Activated CD8-positive, alpha-beta T cell treated with anti-CD3 and anti-CD28 coated beads for 36 hours (primary cell): ENCODE measurements at regions not wholly inside any gene's neighbourhood (a gene's known extent, or its start where the extent isn't known, plus 50 kb on each side); places are given as distances from the start of the nearest gene placed in this dataset.
A peak's percentile ranks its signal among the peaks of the same experiment; 100 is the strongest.

Source experiments
- ATAC-seq: fragments of 200-7000 bp; cut with Tn5 transposase; one replicate; pipeline ENCODE4 v1.10.0; 2021; ENCODE audit warnings: mild to moderate bottlenecking, moderate library complexity
- CTCF ChIA-PET: fragments of 350-600 bp; sonication (Branson Sonifier 250); formaldehyde crosslinking; loops from one replicate; lab custom pipeline; 2021; ENCODE audit warnings: antibody characterized with exemption; lab: Charles Lee
- POLR2A ChIA-PET: fragments of 350-600 bp; sonication (Branson Sonifier 250); formaldehyde crosslinking; loops from one replicate; lab custom pipeline; 2021; ENCODE audit warnings: antibody characterized with exemption; lab: Charles Lee
- DNase-seq: peaks from one replicate; pipeline ENCODE4 v3.0.0-alpha.2; 2020
- H3K27ac Mint-ChIP-seq: one replicate; pipeline ENCODE4 v1.8.0; 2021; ENCODE audit warnings: mild to moderate bottlenecking, mixed read lengths
- H3K27me3 Mint-ChIP-seq: one replicate; pipeline ENCODE4 v1.8.0; 2021; ENCODE audit warnings: mixed read lengths
- H3K36me3 Mint-ChIP-seq: one replicate; pipeline ENCODE4 v1.8.0; 2021; ENCODE audit warnings: low read depth, mixed read lengths
- H3K4me1 Mint-ChIP-seq: one replicate; pipeline ENCODE4 v1.8.0; 2021; ENCODE audit warnings: low read depth, mixed read lengths
- H3K4me3 Mint-ChIP-seq: one replicate; pipeline ENCODE4 v1.8.0; 2021; ENCODE audit warnings: mild to moderate bottlenecking, moderate library complexity, mixed read lengths
- H3K9me3 Mint-ChIP-seq: one replicate; pipeline ENCODE4 v1.8.0; 2021; ENCODE audit warnings: mixed read lengths
- intact Hi-C: fragments of 100-400 bp; cut with micrococcal nuclease; formaldehyde crosslinking; loops from one replicate; pipeline ENCODE4 v1.10.0; 2022
- TF ChIP-seq, protein P1 (sequence below): fragments of 200-600 bp; IDR thresholded peaks from one replicate; pipeline ENCODE4 v1.8.0; 2022; ENCODE audit warnings: antibody characterized with exemption, mild to moderate bottlenecking

DNA sequence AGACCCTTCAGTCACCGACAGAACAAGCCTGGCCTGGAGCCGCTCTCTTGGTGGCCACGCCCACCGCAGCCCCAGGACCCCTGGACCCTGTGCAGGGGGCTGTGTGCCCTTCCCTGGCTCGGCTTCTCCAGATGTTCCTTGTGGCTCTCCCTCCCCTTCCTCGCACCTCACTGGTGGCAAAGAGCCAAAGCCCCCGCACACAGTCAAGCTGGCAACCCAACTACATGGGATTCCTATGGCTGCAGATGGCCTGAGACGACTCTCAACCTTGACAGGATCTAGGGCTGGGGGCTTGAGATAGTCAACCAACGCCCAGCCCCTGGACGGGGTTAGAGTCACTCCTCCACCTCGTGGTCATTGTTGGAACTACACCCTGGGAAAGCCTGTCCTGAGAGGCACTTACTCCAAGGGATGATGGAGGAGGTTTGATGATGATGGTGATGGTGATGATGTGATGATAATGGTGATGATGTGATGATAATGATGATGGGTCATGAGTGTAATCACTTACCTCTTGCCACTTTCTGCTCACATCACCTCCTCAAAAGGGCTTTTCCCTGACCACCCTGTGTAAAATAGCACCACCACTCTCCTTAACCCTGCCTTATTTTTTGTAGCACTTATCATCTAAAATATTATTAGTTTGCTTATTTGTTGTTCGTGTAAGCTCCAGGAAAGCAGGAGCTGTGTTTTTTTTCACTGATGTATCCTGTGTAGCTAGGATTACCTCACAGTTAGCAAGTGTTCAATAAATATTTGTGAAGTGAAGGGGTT lies 278.4 kb downstream of the LRFN2 start:
- Mint-ChIP-seq H3K36me3 (no peaks in the 10 kb centered on the region), H3K27me3 (peaks cover 30% of the 10 kb centered on the region), H3K4me3 (no peak overlapping the region), H3K9me3 (peaks cover 1% of the 10 kb centered on the region), H3K4me1 (no peaks in the 10 kb centered on the region), H3K27ac (no peak overlapping the region)
- DNase-seq (peak; percentile 70), ATAC-seq (peak; percentile 62)
- ChIA-PET POLR2A (no interaction called here), CTCF (interaction anchor here (0.7 to 1.3 kb wide), 4 partner anchors 20 to 442 kb away, joined by 3 to 7 read pairs (median 4); no protein-coding TSS in a partner anchor)
- intact Hi-C loops, result loop anchor here (10.0 kb wide), 1 partner anchor 444 kb away; no protein-coding TSS in a partner anchor
- TF ChIP-seq, protein P1, sequence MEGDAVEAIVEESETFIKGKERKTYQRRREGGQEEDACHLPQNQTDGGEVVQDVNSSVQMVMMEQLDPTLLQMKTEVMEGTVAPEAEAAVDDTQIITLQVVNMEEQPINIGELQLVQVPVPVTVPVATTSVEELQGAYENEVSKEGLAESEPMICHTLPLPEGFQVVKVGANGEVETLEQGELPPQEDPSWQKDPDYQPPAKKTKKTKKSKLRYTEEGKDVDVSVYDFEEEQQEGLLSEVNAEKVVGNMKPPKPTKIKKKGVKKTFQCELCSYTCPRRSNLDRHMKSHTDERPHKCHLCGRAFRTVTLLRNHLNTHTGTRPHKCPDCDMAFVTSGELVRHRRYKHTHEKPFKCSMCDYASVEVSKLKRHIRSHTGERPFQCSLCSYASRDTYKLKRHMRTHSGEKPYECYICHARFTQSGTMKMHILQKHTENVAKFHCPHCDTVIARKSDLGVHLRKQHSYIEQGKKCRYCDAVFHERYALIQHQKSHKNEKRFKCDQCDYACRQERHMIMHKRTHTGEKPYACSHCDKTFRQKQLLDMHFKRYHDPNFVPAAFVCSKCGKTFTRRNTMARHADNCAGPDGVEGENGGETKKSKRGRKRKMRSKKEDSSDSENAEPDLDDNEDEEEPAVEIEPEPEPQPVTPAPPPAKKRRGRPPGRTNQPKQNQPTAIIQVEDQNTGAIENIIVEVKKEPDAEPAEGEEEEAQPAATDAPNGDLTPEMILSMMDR, result peak; percentile 95

DNA sequence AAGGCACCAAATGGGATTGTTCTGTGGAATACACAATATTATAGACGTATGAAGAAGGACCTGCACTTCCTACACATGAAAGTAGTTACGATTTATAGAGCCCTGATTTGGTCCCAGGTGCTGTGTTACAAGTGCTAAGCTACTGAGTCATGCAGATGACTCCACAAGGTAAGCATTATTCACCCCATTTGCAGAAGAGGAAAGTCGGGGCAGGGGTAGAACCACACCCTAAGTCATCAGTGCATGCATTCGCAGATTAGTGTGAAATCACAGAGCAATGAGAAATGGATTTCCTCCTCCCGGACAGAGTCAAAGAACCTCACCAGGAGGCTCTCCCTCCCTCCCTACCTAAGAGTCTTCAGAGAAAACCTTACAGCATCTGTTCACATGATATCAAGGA lies 279.5 kb downstream of the LRFN2 start:
- CTCF ChIA-PET, result no interaction called here
- Mint-ChIP-seq H3K4me3 (no peak overlapping the region), H3K4me1 (no peaks in the 10 kb centered on the region), H3K9me3 (peaks cover 1% of the 10 kb centered on the region), H3K36me3 (no peaks in the 10 kb centered on the region), H3K27me3 (peaks cover 29% of the 10 kb centered on the region), H3K27ac (no peak overlapping the region)
- TF ChIP-seq, protein P1, result no peak
- no peak for DNase-seq
- intact Hi-C loops, result loop anchor here (10.0 kb wide), 1 partner anchor 443 kb away; no protein-coding TSS in a partner anchor
- POLR2A ChIA-PET, result no interaction called here
- ATAC-seq, result no peak

DNA sequence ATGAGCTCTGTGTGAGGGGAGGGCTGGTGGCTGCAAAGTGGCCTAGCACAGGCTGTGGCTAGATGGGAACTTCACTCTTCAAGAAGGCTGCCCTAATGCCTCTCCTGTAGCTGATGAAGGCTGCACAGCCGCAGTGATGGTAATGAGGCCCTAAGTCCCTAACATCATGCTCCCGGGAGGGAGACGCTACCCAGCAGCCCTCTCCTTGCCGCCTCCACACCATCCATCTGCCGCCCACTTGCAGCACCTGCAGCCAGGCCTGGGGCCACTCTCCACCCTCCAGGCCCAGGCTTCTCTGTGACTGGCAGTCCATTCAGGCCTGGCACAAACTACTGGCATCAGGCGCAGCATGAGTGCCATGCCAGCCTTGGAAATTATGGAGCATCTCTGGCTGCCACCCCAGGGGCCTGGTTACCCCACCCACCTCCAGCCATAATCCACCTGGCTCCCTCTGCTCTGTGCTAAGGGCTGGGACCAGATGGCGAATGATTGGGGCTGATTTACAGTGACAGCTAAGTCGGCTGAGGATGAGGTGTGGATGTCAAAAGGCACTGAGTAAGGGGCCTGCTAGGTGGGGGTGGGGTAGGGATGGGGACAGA lies 284.2 kb downstream of the LRFN2 start:
- Mint-ChIP-seq H3K9me3 (peaks cover 4% of the 10 kb centered on the region), H3K4me3 (no peak overlapping the region), H3K4me1 (no peaks in the 10 kb centered on the region), H3K27me3 (peaks cover 20% of the 10 kb centered on the region), H3K27ac (no peak overlapping the region), H3K36me3 (no peaks in the 10 kb centered on the region)
- ATAC-seq (no peak), DNase-seq (no peak)
- ChIA-PET CTCF (no interaction called here), POLR2A (no interaction called here)
- intact Hi-C loops, result loop anchor here (10.0 kb wide), 1 partner anchor 438 kb away; no protein-coding TSS in a partner anchor
- TF ChIP-seq, protein P1, result no peak

DNA sequence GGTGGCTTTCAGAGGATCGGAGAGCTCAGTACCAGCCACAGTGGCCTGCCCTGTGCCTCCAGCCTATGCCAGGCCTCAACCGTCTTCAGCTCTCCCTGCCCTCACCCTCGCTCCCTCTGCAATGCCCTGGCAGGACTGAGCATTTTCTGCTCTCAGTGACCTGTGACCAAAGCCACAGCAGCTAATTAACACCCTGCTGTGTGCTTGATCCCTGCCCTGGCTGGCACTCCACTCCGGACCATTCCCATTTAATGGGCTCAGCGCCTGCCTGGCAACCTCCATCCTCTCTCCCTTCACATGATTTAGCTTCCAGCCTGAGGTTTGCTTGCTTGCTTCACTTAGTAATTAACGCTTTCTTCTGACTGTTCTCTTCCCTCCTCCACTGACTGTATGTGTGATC lies 287.5 kb downstream of the LRFN2 start:
- H3K27ac Mint-ChIP-seq, result no peak overlapping the region
- intact Hi-C loops, result loop anchor here (10.0 kb wide), 1 partner anchor 435 kb away; no protein-coding TSS in a partner anchor
- POLR2A ChIA-PET, result no interaction called here
- no peak overlapping the region for H3K4me3 Mint-ChIP-seq
- peaks cover 7% of the 10 kb centered on the region for H3K9me3 Mint-ChIP-seq
- TF ChIP-seq, protein P1, result no peak
- peaks cover 2% of the 10 kb centered on the region for H3K27me3 Mint-ChIP-seq
- DNase-seq (no peak), ATAC-seq (no peak)
- CTCF ChIA-PET, result interaction anchor here (1.4 kb wide), 1 partner anchor 13 kb away, joined by 4 read pairs; no protein-coding TSS in a partner anchor
- no peaks in the 10 kb centered on the region for H3K4me1 Mint-ChIP-seq
- H3K36me3 Mint-ChIP-seq, result no peaks in the 10 kb centered on the region

DNA sequence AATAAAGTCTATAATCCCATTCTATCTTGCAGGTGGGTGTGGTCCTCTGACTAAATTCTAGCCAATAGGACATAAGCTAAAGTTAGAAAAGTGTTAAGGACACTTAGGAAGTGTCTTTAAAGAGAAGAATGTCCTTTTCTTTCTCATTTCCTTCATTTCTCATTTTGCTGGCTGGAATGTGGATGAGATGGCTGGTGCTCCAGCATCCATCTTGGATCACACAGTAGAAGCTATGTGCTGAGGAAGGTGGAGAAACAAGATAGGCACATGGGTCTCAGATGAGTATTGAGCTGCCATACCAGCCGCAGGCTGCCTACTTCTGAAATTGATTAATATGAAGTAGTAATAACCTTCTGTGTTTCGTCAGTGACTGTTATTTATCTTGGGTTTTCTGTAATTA lies 289.0 kb downstream of the LRFN2 start:
- intact Hi-C loops, result no loop called here
- TF ChIP-seq, protein P1, result no peak
- ChIA-PET CTCF (no interaction called here), POLR2A (no interaction called here)
- H3K4me1 Mint-ChIP-seq, result no peaks in the 10 kb centered on the region
- no peak overlapping the region for H3K27ac Mint-ChIP-seq
- H3K9me3 Mint-ChIP-seq, result peaks cover 7% of the 10 kb centered on the region
- DNase-seq (no peak), ATAC-seq (no peak)
- no peak overlapping the region for H3K4me3 Mint-ChIP-seq
- peaks cover 2% of the 10 kb centered on the region for H3K27me3 Mint-ChIP-seq
- H3K36me3 Mint-ChIP-seq, result no peaks in the 10 kb centered on the region
